GM12864 (cell line): ENCODE measurements at regions not wholly inside any gene's neighbourhood (a gene's known extent, or its start where the extent isn't known, plus 50 kb on each side); places are given as distances from the start of the nearest gene placed in this dataset.

Source experiments
- DNase-seq: peaks from one replicate; pipeline ENCODE4 v3.0.0-alpha.2; 2011; ENCODE audit warnings: low read depth
- H3K4me3 ChIP-seq: 2 replicates; pipeline ENCODE4 v1.5.1; 2011; ENCODE audit warnings: mild to moderate bottlenecking, low read depth, low read length, control low read depth
- CTCF ChIP-seq: IDR thresholded peaks from 2 replicates; pipeline ENCODE4 v1.5.1; 2011; ENCODE audit warnings: low read depth, mild to moderate bottlenecking, moderate library complexity, low read length, control low read depth, inconsistent platforms; ENCODE audit errors: missing control alignments

GRCh38 chr6:54747955-54748354, 98.6 kb upstream of the FAM83B start:
- no peak for TF ChIP-seq CTCF
- no peak for DNase-seq
- no peak overlapping the region for H3K4me3 ChIP-seq

- DNase-seq, result no peak
- TF ChIP-seq CTCF, result no peak
- H3K4me3 ChIP-seq, result no peak overlapping the region
Observed at GRCh38 chr6:54754406-54754805, 92.2 kb upstream of the FAM83B start.

- TF ChIP-seq CTCF, result no peak
- no peak overlapping the region for H3K4me3 ChIP-seq
- no peak for DNase-seq
Observed at GRCh38 chr6:54758340-54758739, 88.2 kb upstream of the FAM83B start.

- TF ChIP-seq CTCF, result no peak
- no peak overlapping the region for H3K4me3 ChIP-seq
- no peak for DNase-seq
Observed at GRCh38 chr6:54768494-54768893, 78.1 kb upstream of the FAM83B start.

GRCh38 chr6:54770328-54770727, 76.2 kb upstream of the FAM83B start:
- no peak for DNase-seq
- no peak overlapping the region for H3K4me3 ChIP-seq
- no peak for TF ChIP-seq CTCF

GRCh38 chr6:54771968-54772367, 74.6 kb upstream of the FAM83B start:
- TF ChIP-seq CTCF, result no peak
- no peak for DNase-seq
- H3K4me3 ChIP-seq, result no peak overlapping the region

- H3K4me3 ChIP-seq, result no peak overlapping the region
- TF ChIP-seq CTCF, result no peak
- DNase-seq, result no peak
Observed at GRCh38 chr6:54772610-54773009, 74.0 kb upstream of the FAM83B start.
